HCT116 (cell line): ENCODE measurements at regions not wholly inside any gene's neighbourhood (a gene's known extent, or its start where the extent isn't known, plus 50 kb on each side); places are given as distances from the start of the nearest gene placed in this dataset.

Source experiments
- ATAC-seq: fragments of 200-7000 bp; cut with Tn5 transposase; 2 replicates; pipeline ENCODE4 v1.9.1; 2020; ENCODE audit warnings: mild to moderate bottlenecking, moderate library complexity
- BruUV-seq: library from RNA; stranded (reverse); fragments of 400-500 nt; replicated peaks from 2 replicates; lab custom pipeline; 2021; lab: Mats Ljungman, UMichigan
- CTCF ChIA-PET: fragments of 300-600 bp; sonication (Branson Sonifier 250); formaldehyde crosslinking; loops from one replicate; lab custom pipeline; 2021; ENCODE audit warnings: antibody characterized with exemption; lab: Charles Lee
- POLR2A ChIA-PET: fragments of 300-600, 350-600 bp; sonication (Branson Sonifier 250); formaldehyde crosslinking; loops from one replicate; lab custom pipeline; 2021; ENCODE audit warnings: antibody characterized with exemption; lab: Charles Lee
- RAD21 ChIA-PET, 2 experiments: fragments of 300-600 bp; sonication (Branson Sonifier 250); formaldehyde crosslinking; loops; one replicate each; lab custom pipeline; 2023; ENCODE audit warnings: low total read pairs in 2 of 2; ENCODE audit not compliant: uncharacterized antibody in 2 of 2, unreplicated experiment in 2 of 2, low non-redundant PET in 1 of 2; lab: Charles Lee
- DNase-seq: peaks from one replicate; pipeline ENCODE4 v3.0.0-alpha.2; 2010; ENCODE audit warnings: low read depth, low spot score
- H2AFZ ChIP-seq: fragments of 200-600 bp; shearing (Covaris generic), sonication (generic); 2 replicates; pipeline ENCODE4 v1.6.1; 2017; ENCODE audit warnings: low read depth, mixed run types, mixed read lengths, antibody characterized with exemption, low read length; ENCODE audit not compliant: poor library complexity, severe bottlenecking
- H3K27ac ChIP-seq: 2 replicates; pipeline ENCODE4 v1.5.1; 2012; ENCODE audit warnings: low read depth, low read length
- H3K27me3 ChIP-seq: fragments of 200-600 bp; sonication (generic); 2 replicates; pipeline ENCODE4 v1.6.1; 2016; ENCODE audit warnings: mixed run types, low read length, mixed read lengths; ENCODE audit not compliant: insufficient read depth
- H3K36me3 ChIP-seq, 2 experiments: fragments of 200-500 bp in 1 of 2; fragments of 200-600 bp in 1 of 2; sonication (Bioruptor generic) in 1 of 2; sonication (generic) in 1 of 2; 2 replicates each; pipeline versions ENCODE4 v1.5.1 to v1.6.1; 2014 to 2016; ENCODE audit warnings: low read length in 2 of 2, inconsistent platforms in 1 of 2, mixed read lengths in 1 of 2, mixed run types in 1 of 2; ENCODE audit not compliant: insufficient read depth in 2 of 2, control insufficient read depth in 1 of 2
- H3K4me1 ChIP-seq, 2 experiments: fragments of 200-600 bp in 1 of 2; sonication (generic) in 1 of 2; 2 replicates each; pipeline versions ENCODE4 v1.5.1 to v1.6.1; 2012 to 2017; ENCODE audit warnings: low read length in 2 of 2, inconsistent platforms in 1 of 2, mild to moderate bottlenecking in 1 of 2, mixed read lengths in 1 of 2, mixed run types in 1 of 2, moderate library complexity in 1 of 2; ENCODE audit not compliant: insufficient read depth in 2 of 2, control insufficient read depth in 1 of 2
- H3K4me2 ChIP-seq: fragments of 200-600 bp; sonication (generic); 2 replicates; pipeline ENCODE4 v1.6.1; 2017; ENCODE audit warnings: mixed run types, low read length, mixed read lengths
- H3K4me3 ChIP-seq, 2 experiments: fragments of 200-600 bp in 1 of 2; sonication (generic) in 1 of 2; replicated peaks in 1 of 2; 2 replicates each; pipeline ENCODE4 v1.5.1; 2011 to 2016; ENCODE audit warnings: low read length in 2 of 2, control low read depth in 1 of 2, low read depth in 1 of 2, mild to moderate bottlenecking in 1 of 2, mixed read lengths in 1 of 2, mixed run types in 1 of 2
- H3K79me2 ChIP-seq: fragments of 200-600 bp; sonication (generic); 2 replicates; pipeline ENCODE4 v1.6.1; 2017; ENCODE audit warnings: mild to moderate bottlenecking, mixed run types, low read length, moderate library complexity, mixed read lengths; ENCODE audit not compliant: insufficient read depth
- H3K9ac ChIP-seq: fragments of 200-600 bp; sonication (generic); 2 replicates; pipeline ENCODE4 v1.6.1; 2016; ENCODE audit warnings: low read length, mixed read lengths
- H3K9me2 ChIP-seq: fragments of 200-600 bp; sonication (generic), shearing (Covaris generic); 2 replicates; pipeline ENCODE4 v1.6.1; 2017; ENCODE audit warnings: mixed run types, mild to moderate bottlenecking, moderate library complexity; ENCODE audit not compliant: insufficient read depth
- H3K9me3 ChIP-seq, 2 experiments: fragments of 200-500 bp in 1 of 2; fragments of 200-600 bp in 1 of 2; sonication (Bioruptor generic) in 1 of 2; sonication (generic) in 1 of 2; 2 replicates each; pipeline ENCODE4 v1.6.1; 2014 to 2017; ENCODE audit warnings: low read length in 2 of 2, mixed read lengths in 2 of 2, inconsistent platforms in 1 of 2, low read depth in 1 of 2, mild to moderate bottlenecking in 1 of 2, mixed run types in 1 of 2, moderate library complexity in 1 of 2; ENCODE audit not compliant: control insufficient read depth in 1 of 2, insufficient read depth in 1 of 2
- H4K20me1 ChIP-seq: fragments of 200-600 bp; sonication (generic), shearing (Covaris generic); 2 replicates; pipeline ENCODE4 v1.6.1; 2017; ENCODE audit warnings: mixed run types, mild to moderate bottlenecking, moderate library complexity; ENCODE audit not compliant: insufficient read depth
- CBX3 ChIP-seq: IDR thresholded peaks from 2 replicates; pipeline ENCODE4 v1.6.1; 2012; ENCODE audit warnings: low read depth
- CTCF ChIP-seq, 3 experiments: fragments of 200-600 bp in 1 of 3; sonication (generic) in 1 of 3; IDR thresholded peaks in 2 of 3; conservative IDR thresholded peaks in 1 of 3; 2 replicates each; pipeline ENCODE4 v1.5.1; 2012 to 2017; ENCODE audit warnings: low read depth in 2 of 3, low read length in 2 of 3, antibody characterized with exemption in 1 of 3, borderline replicate concordance in 1 of 3, control low read depth in 1 of 3, mild to moderate bottlenecking in 1 of 3, mixed read lengths in 1 of 3, mixed run types in 1 of 3, moderate library complexity in 1 of 3; ENCODE audit not compliant: insufficient read depth in 1 of 3
- EZH2 ChIP-seq: fragments of 200-600 bp; sonication (generic); IDR thresholded peaks from 2 replicates; pipeline ENCODE4 v1.6.1; 2017; ENCODE audit warnings: antibody characterized with exemption, mixed run types
- EZH2phosphoT487 ChIP-seq: fragments of 200-600 bp; IDR thresholded peaks from 2 replicates; pipeline ENCODE4 v1.6.1; 2018; ENCODE audit warnings: antibody characterized with exemption, borderline replicate concordance
- FOSL1 ChIP-seq: IDR thresholded peaks from 2 replicates; pipeline ENCODE4 v1.6.1; 2012; ENCODE audit warnings: low read depth
- POLR2AphosphoS5 ChIP-seq: IDR thresholded peaks from 2 replicates; pipeline ENCODE4 v1.6.1; 2011; ENCODE audit warnings: mild to moderate bottlenecking, low read depth, low read length, moderate library complexity
- RAD21 ChIP-seq: IDR thresholded peaks from 2 replicates; pipeline ENCODE4 v1.6.1; 2012; ENCODE audit warnings: low read depth, mild to moderate bottlenecking
- SP1 ChIP-seq: IDR thresholded peaks from 2 replicates; pipeline ENCODE4 v1.6.1; 2012; ENCODE audit warnings: low read depth
- SRF ChIP-seq: IDR thresholded peaks from 2 replicates; pipeline ENCODE4 v1.6.1; 2012; ENCODE audit warnings: low read depth
- YY1 ChIP-seq: IDR thresholded peaks from 2 replicates; pipeline ENCODE4 v1.6.1; 2011; ENCODE audit warnings: low read length, low read depth, moderate library complexity, mild to moderate bottlenecking; ENCODE audit not compliant: insufficient replicate concordance; ENCODE audit errors: extremely low read depth
- ZFX ChIP-seq: fragments of 450-650 bp; IDR thresholded peaks from 2 replicates; pipeline ENCODE4 v1.6.1; 2017
- intact Hi-C: fragments of 100-400 bp; cut with micrococcal nuclease; formaldehyde crosslinking; loops from 2 replicates; pipeline ENCODE4 v1.10.0; 2022
- TF ChIP-seq, protein P1 (sequence below): IDR thresholded peaks from 2 replicates; pipeline ENCODE4 v1.6.1; 2011; ENCODE audit warnings: mild to moderate bottlenecking, low read length, moderate library complexity; ENCODE audit not compliant: insufficient replicate concordance; ENCODE audit errors: extremely low read depth

- no peak for DNase-seq
- Histone ChIP-seq H3K9me2 (no peaks in the 10 kb centered on the region), H3K27ac (no peak overlapping the region), H3K36me3 (no peaks in the 10 kb centered on the region), H3K4me1 (no peaks in the 10 kb centered on the region), H3K9ac (no peak overlapping the region), H3K4me3 (no peak overlapping the region), H3K9me3 (peaks cover 0 to 5% of the 10 kb centered on the region in 2 experiments; a peak in 1 of 4 replicates), H2AFZ (no peak overlapping the region), H3K4me2 (no peak overlapping the region), H4K20me1 (no peaks in the 10 kb centered on the region), H3K27me3 (no peaks in the 10 kb centered on the region), H3K79me2 (no peaks in the 10 kb centered on the region)
- POLR2A ChIA-PET: no interaction called here
- no peak for ATAC-seq
- CTCF ChIA-PET: no interaction called here
- intact Hi-C loops: no loop called here
- BruUV-seq: no TSS peak
- RAD21 ChIA-PET: no interaction called here
- TF ChIP-seq CBX3: no peak
- TF ChIP-seq, protein P1, sequence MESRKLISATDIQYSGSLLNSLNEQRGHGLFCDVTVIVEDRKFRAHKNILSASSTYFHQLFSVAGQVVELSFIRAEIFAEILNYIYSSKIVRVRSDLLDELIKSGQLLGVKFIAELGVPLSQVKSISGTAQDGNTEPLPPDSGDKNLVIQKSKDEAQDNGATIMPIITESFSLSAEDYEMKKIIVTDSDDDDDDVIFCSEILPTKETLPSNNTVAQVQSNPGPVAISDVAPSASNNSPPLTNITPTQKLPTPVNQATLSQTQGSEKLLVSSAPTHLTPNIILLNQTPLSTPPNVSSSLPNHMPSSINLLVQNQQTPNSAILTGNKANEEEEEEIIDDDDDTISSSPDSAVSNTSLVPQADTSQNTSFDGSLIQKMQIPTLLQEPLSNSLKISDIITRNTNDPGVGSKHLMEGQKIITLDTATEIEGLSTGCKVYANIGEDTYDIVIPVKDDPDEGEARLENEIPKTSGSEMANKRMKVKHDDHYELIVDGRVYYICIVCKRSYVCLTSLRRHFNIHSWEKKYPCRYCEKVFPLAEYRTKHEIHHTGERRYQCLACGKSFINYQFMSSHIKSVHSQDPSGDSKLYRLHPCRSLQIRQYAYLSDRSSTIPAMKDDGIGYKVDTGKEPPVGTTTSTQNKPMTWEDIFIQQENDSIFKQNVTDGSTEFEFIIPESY: no peak
- no peak for TF ChIP-seq SRF
- TF ChIP-seq POLR2AphosphoS5: no peak
- TF ChIP-seq ZFX: no peak
- TF ChIP-seq EZH2phosphoT487: no peak
- TF ChIP-seq CTCF (IDR thresholded peaks at IDR 0.05 in 2 of 3, conservative IDR thresholded peaks at IDR 0.05 in 1 of 3; ENCODE audit: borderline replicate concordance in 1 of 3, insufficient read depth in 1 of 3, low read depth in 2 of 3, low read length in 2 of 3): no peak
- TF ChIP-seq EZH2: no peak
- TF ChIP-seq SP1: no peak
- TF ChIP-seq YY1: no peak
- TF ChIP-seq RAD21: no peak
- TF ChIP-seq FOSL1: no peak
Measured at GRCh38 chr5:179459771-179460170, 90.6 kb upstream of the RUFY1 start.
